AG08396 (cell line): ENCODE measurements at regions not wholly inside any gene's neighbourhood (a gene's known extent, or its start where the extent isn't known, plus 50 kb on each side); places are given as distances from the start of the nearest gene placed in this dataset.
"Not testable (repeated sequence)": the region's sequence is repeated elsewhere in the genome, so short reads cannot be mapped to it uniquely, and the experiment has no call there.

Experiments used
- DNase-seq: peaks from one replicate; pipeline ENCODE4 v3.0.0; 2012; ENCODE audit warnings: low spot score, mixed read lengths

DNA sequence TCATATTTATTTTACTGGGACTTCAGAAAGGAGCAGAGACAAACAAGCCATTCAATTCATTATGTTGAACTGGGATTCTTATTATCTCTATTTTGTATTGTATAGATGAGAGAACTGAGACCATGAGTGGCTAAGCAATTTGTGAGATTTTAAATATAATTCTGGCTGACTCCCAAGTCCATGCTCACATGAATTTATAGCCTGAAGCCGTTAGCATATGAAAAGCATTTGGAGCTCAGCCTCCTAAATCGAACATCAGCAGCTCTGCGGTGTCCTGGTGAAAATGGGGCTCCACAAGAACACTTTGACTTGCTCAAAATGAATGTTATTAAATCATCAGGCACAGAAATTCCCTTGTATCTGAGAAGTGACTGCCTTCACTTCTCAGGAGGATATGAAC lies 96.8 kb upstream of the DPT start:
- DNase-seq: no peak

DNA sequence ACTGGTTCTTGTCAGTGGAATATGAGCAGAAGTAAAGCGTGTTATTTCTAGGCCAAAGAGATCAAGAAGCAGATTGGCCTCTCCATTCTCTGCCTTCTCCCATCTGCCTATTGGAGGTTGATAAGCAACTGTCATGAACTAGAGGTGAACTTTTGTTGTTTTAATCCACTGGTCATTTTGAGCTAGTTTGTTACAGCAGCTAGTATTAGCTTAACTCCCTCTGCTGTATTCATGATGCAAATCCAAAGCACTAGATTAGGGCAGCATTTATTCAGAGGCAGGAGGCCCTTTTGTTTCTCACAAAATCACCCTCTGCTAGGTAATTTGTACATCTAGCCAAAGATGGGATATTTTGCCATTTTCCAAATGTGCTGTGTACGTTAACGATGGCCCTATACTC lies 97.3 kb upstream of the DPT start:
- no peak for DNase-seq

DNA sequence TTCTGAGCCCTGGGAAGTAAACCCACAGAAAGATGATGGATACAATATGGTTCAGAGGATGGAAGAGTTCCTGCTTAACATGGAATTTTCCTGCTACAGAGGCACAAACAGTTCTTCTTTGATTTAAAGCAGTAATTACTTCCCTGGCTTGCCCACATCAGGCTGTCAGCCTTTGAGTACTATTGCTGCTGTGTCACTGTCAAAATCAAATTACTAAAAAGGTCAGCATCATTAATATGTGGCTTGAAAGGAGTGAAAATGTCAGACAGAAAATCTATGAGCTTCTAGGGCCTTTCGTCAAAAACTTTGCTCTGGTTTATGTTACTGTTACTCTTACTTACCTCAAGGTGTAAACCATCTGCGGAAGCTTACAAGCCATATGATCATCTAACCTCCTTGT lies 98.6 kb upstream of the DPT start:
- no peak for DNase-seq

DNA sequence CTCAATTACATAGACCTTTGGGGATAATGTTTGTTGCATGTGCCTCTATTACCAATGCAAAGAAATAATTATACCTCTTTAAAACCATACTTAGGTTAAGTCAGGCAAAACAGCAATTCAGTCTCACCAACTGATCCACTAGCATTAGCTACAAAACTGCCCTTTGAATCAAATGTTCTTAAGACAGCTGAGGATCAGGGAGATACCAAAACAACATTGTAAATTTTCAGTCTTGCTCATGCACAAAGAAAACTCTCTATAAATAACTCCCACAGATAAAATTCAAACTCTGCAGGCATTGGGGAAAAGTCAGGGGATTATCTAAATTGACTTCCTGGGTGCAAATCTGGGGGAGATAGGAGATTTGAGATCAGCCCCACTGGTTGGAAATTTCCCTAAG lies 100.9 kb upstream of the DPT start:
- DNase-seq: no peak

DNA sequence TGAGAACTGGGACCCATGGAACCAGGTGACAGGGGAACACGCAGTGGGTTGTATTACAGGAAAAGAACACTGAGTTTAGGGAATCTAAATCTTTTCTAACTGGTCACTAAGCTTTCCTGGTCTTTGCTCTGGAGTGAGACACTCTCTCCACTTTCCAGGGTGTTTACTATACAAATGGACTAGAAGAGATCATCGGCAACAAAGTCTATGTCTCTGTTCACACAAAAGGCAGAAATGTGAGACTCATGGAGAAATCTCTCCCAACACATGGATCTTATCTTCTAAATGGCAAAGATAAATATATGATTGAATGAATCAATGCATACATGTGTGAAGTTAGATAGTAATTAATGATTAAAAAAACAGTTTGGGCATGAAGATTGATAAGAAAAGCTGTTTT lies 101.6 kb upstream of the DPT start:
- DNase-seq: no peak

DNA sequence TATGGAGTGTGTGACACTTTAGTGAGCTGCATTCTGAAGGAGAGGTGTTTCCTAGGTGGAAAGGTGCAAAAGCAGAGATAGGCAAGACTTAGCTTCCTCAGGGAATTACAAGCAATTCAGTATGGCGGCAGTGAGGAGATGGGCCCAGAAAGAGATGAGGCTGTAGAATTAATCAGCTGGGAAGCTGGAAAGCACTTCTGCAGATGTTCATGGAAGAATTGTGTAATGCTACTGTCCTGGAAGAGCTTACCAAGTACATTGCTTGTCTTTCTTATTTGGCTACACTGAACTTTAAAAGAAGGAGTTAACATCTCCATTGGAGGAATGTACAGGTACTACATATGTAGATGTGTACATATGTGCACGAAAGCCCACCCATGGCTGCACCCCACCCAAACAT lies 103.7 kb upstream of the DPT start:
- DNase-seq: no peak

DNA sequence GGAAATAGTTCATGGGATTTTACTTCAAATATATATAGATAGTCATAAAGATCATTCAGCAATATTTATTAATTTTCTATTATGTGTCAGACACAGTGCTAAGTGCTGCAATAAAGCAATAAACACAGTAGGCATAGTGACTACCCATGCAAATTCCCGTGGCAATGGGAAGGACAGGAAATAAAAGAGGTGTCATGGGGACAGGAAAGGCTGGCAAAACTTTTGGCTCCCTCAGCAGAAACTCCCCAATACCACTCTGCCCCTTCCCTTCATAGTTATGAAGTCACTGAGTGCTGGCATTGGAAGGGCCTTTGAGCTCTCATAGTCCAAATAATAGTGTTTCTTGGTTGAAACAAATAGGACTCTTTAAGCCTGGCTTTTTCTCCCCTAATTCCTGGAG lies 104.4 kb upstream of the DPT start:
- DNase-seq: no peak

DNA sequence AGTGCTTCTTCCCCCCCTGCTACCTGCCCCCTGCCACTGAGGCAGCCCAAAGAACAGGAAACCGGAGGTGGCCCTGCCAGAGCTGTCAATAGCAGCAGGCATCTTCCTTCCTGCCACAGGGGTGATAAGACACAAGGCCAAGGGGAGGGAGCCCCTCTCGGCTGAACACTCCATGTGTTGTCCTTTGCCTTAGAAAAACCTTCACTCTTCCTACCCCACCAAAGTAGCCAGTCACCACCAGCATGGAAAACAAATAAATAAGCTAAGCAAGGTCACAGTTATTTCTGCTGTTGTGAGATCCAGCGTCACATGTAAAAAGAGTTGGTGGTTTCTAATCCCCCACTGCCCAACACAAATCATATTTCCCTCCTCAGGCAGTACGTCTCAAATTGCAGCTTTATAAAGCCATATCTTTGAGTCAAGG lies 104.8 kb upstream of the DPT start:
- DNase-seq: no peak

DNA sequence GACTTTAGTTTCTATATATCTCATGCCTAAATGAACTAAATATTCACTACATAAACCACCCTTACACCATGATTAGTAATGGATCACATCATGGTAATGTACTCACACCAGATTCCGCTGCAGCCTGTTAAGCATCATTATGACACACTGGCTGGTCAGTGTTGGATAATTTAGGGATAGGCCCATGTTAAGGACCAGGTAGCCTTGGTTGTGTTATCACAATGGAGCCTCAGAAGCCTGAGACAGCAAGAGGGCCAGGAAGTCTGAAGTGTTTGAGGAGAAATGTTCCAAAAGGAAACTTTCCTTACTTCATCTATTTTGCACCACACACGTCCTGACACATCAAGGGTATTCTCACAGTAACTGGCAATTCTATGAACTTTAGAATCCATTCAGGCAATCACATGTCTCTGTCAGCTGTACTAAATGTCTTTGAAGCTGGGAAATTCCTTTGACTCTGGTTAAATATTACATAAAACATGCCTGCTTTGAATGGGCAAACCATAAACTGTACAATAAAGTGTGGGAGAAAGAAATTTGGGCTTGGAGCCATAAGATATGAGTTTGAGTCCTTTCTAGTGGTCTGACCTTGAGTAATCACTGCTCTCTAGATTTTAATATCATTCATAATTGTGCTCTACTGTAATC lies 105.3 kb upstream of the DPT start:
- DNase-seq: no peak

DNA sequence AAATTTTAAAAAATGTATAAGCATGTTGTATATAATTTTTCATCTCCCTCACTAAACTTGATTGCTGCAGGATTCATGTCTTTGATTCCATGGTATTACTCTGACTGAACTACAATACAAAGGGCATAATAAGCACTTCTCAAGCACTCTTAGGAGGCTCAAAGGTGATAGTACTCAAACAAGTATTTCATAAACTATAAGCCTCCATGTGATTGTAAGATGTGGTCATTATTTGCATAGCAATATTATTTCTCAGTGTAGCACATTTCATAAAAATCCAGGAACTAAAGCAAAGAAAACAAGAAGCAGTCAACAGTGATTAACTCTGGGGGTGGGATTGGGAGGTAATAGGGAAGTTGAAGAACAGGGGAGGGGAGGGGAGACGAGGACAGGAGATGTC lies 106.2 kb upstream of the DPT start:
- DNase-seq: no peak

DNA sequence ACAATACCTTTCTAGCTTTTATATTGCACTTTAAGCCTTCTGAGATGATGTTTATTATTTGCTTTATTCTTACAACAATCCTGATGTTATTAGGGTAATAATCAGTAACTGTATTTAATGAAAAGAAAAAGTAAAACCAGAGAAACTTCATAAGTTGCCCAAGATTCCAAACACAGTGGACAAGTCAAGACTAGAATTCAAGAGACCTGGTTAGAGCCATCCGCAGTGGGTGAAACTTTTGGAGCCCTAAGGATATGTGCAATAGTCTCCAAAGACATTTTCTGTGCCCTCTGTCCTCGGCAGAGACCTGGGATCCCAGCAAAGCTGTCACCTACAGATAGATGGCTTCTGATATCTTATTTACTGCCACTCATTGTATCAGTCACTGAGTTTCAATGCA lies 106.8 kb upstream of the DPT start:
- DNase-seq: no peak

DNA sequence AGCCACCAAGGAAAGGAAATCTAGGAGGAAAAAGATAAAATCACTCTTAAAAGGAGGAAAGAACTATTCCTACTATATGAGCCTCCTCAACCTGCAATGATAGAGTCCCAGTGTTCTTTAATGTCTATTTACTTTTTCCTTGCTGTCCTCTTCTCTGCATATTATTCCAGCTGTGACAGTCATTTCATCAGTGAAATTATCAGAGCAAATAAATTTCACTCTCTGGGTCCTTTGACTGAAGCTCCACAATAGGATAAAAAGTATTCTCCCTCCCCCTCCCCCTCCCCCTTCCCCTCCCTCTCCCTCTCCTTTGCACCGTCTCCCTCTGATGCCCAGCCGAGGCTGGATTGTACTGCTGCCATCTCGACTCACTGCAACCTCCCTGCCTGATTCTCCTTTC lies 107.5 kb upstream of the DPT start:
- no peak for DNase-seq

DNA sequence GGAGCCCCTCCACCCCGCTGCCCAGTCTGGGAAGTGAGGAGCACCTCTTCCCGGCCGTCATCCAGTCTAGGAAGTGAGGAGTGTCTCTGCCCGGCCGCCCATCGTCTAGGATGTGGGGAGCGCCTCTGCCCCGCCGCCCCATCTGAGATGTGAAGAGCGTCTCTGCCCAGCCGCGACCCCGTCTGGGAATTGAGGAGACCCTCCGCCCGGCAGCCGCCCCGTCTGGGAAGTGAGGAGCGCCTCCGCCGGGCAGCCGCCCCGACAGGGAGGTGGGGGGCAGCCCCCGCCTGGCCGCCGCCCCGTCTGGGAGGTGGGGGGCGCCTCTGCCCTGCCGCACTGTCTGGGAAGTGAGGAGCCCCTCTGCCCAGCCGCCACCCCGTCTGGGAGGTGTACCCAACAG lies 108.2 kb upstream of the DPT start:
- not testable (repeated sequence) for DNase-seq

DNA sequence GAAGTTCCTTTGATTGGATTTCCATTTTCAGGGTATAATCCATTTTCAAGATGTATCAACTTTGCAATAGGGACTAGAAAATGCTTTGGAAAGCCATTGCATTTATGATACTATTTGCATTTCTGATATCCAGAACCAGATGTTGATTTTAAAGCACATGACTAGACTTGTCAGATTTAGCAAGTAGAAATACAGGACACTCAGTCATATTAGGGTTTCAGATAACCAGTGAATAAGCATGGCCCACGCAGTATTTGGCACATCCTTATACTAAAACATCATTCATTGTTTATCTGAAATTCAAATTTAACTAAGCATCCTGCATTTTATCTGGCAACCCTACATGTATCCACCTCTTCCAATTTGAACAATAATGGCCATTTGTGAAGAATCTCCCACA lies 113.3 kb upstream of the DPT start:
- DNase-seq: no peak

DNA sequence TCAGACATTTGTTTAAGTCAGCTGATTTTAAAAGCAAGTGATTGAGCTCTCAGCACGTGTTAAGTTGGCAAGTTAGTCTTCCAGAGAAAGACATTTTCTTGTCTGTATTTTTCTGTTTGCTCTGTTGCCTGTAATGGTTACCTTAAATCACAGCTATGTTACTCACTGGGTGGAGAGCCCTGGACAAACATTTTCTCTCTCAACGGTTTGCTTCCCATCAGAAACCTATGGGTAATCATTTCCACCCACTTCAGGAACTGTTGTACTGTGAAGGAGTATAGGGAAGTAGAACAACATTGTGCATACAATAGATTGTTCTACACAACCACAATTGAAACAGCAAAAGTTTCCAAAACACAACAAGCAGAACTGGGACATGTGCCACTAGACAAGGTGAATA lies 113.9 kb upstream of the DPT start:
- DNase-seq: no peak

DNA sequence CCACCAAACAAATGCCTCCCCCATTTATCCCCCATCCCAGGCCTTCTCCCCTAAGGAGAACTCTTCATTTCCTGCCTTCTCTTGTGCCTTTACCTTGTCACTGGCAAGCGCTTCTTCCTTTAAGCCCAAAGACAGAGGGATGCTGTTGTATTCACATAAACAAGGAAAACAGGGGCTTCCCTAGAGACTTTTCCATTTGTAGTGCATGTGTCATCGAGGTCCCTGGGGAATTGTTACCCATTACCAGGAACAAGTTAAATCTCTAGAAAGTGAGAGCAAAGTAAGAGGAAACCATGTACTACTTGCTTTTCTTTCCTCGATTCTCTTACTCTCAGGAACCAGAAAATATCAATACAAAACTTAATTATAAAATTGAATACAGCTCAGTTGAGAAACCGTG lies 114.4 kb upstream of the DPT start:
- no peak for DNase-seq

DNA sequence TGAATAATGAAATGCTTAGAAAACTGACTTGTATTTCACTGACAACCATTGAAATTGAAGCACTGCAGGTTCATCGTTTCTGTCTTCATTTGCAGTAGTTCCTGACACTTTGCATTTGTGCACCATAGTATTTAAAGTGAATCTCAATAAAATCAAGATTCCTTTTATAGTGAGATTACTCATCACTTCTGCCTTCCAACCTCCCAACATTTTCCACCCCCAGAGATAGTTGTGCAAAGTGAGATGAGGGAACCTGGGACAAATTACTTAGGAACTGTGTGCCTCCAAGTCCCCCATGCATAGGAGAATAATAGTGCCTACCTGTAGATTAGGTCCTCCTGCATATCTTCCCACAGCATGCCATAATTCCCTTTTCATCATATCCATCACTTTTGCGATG lies 114.9 kb upstream of the DPT start:
- DNase-seq: no peak

DNA sequence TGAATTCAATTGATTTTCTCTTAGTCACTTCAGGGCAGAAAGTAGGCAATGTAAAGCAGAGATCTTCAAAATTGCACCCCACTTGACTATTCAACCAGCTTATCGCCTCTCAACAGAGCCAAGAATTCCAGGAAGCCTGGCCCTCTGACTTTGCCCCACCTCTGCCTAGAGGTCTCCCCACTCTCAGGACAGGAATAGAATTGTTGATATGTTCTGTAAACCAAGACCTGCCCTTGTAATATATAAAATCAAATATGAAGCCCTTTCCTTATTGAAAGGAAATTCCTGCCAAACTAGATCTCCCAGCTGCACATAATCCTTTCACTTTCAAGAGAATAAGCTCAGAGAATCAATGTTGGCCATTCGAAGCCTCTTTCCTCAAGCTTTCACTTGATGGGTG lies 116.1 kb upstream of the DPT start:
- DNase-seq: no peak

DNA sequence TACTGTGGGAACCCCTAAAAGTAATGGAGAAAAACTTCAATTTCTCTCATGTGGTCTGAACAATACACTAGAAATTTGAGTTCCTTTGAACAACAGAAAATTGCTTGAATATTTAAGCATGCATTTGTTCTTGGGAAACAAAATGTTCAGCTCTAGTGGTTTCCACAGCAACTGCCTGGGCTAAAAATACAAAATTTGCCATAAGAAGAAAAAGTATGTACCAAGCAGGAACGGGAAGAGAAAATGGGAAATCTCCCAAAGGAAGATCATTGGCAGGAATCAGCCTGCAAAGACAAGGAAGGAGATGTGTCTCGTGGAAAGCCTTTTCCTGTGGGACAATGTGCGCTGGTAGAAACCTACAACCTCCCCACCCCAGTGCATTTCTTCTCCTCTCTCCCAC lies 119.0 kb upstream of the DPT start:
- DNase-seq: no peak

DNA sequence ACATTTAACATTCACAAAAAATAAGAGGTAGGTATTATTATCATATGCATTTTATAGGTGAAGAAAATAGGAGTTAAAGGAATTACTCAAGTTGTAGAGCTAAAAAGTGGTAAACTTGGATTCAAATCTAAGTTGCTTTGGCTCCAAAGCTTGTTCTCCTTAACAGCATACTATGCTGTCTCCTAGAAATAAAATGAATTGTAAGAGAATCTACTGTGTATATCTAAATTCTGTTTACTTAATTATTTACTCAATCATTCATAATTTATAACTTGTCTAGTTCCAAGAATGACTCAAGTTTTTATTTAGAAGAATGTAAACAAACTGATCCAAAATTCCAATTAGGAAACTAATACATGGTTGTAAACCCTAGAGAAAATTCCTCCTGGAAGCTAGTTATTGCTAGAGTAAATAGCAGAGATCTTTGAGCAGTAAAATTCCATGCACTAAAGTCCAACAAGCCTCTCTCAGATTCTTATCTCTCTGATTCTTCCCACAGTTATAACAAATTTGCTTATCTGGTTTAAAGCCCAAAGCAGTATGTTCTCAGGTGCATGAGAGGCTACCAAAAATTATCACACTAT lies 132.5 kb upstream of the DPT start:
- no peak for DNase-seq

DNA sequence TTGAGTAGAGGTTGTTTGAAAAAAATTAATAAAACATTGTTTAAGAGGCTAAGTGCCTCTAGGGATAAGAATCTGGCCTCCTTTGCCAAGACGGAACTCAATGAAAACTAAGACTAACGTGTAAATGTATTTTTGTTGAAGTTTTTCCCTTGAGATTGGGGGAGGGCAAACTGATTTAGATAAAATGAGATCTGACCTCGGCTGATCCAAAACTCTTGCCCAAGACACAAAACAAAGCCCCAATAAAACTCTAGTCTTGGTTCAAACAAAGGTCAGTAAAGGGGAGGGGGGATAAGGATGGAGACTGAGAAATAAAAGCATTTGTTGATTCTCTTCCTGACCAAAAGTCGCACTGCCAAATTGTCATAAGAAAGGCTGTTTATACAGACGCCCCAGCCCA lies 134.8 kb upstream of the DPT start:
- DNase-seq: no peak

DNA sequence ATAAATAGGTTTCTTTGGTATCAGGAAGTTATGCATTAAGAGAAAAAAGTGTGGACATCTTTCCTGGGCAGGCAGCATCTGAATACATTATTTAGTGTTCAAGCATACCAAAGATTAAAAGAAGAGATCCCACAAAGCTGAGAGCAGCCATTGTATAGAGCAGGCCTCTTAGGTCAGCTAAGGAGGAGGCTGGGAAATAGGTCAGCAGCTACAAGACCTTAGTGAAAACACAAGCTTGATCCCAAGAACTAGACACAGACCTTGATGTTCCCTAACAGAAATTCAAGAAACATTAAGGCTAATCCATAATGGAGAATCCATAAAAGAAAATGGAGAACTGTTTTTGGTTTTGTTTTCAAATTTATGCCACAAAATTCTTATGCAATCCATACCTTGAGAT lies 135.3 kb upstream of the DPT start:
- DNase-seq: no peak

DNA sequence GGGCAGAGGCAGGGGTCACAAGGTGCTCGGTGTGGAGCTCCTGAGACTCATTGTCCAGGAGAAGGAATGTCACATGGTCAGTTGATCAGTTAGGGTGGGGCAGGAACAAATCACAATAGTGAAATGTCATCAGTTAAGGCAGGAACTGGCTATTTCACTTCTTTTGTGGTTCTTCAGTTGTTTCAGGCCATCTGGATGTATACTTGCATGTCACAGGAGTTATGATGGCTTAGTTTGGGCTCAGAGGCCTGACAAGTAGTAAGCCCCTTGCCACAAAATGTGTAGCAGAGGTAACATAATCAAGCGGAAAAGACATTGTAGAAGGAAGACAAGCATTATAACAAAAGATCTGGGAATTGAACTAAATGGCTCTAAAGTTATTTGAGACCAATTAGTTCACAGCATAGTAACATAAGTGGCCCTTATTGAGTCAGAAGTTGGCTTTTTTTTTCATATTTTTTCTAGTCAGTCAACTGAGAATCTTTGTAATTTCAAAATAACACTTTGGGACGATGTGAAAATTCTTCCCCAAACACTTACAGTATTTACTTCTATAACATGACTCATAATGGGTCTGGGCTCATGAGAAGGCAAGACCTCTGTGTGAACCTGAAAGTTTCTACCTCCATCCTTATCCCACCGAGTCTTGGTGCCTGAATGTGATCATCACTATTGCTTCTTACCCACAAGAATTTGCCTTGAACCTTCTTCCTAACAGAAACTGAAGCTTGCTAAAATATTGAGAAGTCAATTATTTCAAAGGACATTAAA lies 137.0 kb upstream of the DPT start:
- no peak for DNase-seq
